ENCODE measurements at regions not wholly inside any gene's neighbourhood (a gene's known extent, or its start where the extent isn't known, plus 50 kb on each side); places are given as distances from the start of the nearest gene placed in this dataset.

DNA sequence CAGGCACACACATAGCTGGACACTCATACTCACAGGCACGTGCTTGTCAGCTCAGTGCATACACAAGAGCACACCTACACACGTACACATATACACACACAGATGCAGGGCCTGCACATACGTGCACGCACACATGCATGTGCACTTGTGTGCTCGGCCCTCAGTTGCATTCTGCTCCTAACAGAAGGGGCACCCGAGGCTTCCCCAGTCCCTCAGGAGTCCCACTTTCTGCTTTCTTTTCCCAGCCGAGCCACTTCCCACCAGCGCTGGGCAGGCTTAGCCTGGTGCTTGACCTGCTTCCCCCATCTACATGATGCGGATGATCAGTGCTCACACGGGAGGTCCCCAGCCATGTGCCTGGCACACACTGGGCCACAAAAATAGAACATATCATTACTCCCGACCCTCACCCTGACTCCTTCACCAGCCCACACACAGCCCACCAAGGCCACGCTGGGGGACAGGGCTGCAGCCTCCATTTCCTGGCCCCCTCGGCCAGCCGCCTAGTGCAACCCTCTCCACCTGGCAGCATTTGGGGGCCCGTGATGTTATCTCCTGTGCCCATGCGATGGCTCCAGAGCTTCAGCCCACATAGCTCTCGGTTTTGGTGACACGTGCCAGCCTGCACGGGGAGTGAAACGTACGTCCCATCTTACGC is 125.2 kb upstream of the SPACA7 start:
- ATAC-seq (no peak), DNase-seq (ENCODE audit: low spot score) (no peak)
- H3K27me3 Mint-ChIP-seq (ENCODE audit: insufficient read depth, low read depth, poor library complexity), result peaks cover 7% of the 10 kb centered on the region

More for the DNA sequence above, 125.2 kb upstream of the SPACA7 start:
- H3K4me1 Mint-ChIP-seq, result peaks cover 9% of the 10 kb centered on the region
- no peaks in the 10 kb centered on the region for H3K79me2 ChIP-seq (replicated peaks; ENCODE audit: insufficient read depth)
- TF ChIP-seq CREB1 (CRISPR knock-in tag; IDR thresholded peaks at IDR 0.05; ENCODE audit: low read depth) (no peak), ZNF462 (CRISPR knock-in tag; IDR thresholded peaks at IDR 0.05) (no peak), EZH2 (IDR thresholded peaks at IDR 0.05; ENCODE audit: low read depth, unreplicated experiment) (no peak), ZNF114 (CRISPR knock-in tag; IDR thresholded peaks at IDR 0.05) (no peak), ZNF331 (CRISPR knock-in tag; IDR thresholded peaks at IDR 0.05; ENCODE audit: low read depth) (no peak)
- TF ChIP-seq, protein P1, sequence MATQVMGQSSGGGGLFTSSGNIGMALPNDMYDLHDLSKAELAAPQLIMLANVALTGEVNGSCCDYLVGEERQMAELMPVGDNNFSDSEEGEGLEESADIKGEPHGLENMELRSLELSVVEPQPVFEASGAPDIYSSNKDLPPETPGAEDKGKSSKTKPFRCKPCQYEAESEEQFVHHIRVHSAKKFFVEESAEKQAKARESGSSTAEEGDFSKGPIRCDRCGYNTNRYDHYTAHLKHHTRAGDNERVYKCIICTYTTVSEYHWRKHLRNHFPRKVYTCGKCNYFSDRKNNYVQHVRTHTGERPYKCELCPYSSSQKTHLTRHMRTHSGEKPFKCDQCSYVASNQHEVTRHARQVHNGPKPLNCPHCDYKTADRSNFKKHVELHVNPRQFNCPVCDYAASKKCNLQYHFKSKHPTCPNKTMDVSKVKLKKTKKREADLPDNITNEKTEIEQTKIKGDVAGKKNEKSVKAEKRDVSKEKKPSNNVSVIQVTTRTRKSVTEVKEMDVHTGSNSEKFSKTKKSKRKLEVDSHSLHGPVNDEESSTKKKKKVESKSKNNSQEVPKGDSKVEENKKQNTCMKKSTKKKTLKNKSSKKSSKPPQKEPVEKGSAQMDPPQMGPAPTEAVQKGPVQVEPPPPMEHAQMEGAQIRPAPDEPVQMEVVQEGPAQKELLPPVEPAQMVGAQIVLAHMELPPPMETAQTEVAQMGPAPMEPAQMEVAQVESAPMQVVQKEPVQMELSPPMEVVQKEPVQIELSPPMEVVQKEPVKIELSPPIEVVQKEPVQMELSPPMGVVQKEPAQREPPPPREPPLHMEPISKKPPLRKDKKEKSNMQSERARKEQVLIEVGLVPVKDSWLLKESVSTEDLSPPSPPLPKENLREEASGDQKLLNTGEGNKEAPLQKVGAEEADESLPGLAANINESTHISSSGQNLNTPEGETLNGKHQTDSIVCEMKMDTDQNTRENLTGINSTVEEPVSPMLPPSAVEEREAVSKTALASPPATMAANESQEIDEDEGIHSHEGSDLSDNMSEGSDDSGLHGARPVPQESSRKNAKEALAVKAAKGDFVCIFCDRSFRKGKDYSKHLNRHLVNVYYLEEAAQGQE (IDR thresholded peaks at IDR 0.05; ENCODE audit: unreplicated experiment), result no peak
- H3F3A ChIP-seq (replicated peaks; ENCODE audit: low read depth), result no peaks in the 10 kb centered on the region
- no peak overlapping the region for H3K27ac ChIP-seq (ENCODE audit: low read depth)
- no peak overlapping the region for H3K4me3 ChIP-seq
- no peaks in the 10 kb centered on the region; the same call in 2 of the 3 replicates for H3K36me3 Mint-ChIP-seq (ENCODE audit: low read depth)
- no peaks in the 10 kb centered on the region for H4K20me1 ChIP-seq (replicated peaks; ENCODE audit: insufficient read depth)
- H3K4me2 ChIP-seq, result no peak overlapping the region
- no peaks in the 10 kb centered on the region for H3K9me3 Mint-ChIP-seq
- no peak overlapping the region for H3K4me3 Mint-ChIP-seq
- no peaks in the 10 kb centered on the region for H3K27me3 ChIP-seq (ENCODE audit: insufficient read depth)
- no peaks in the 10 kb centered on the region for H3K36me3 ChIP-seq (ENCODE audit: insufficient read depth)
- H2AFZ ChIP-seq, result no peak overlapping the region
- no peak overlapping the region for H3K27ac Mint-ChIP-seq
- H3K4me1 ChIP-seq (ENCODE audit: insufficient read depth), result no peaks in the 10 kb centered on the region
- no peaks in the 10 kb centered on the region for H3K9me2 ChIP-seq (ENCODE audit: insufficient read depth)

Measured in GM23338 (cell line).